GM18909 (cell line): ENCODE measurements at regions not wholly inside any gene's neighbourhood (a gene's known extent, or its start where the extent isn't known, plus 50 kb on each side); places are given as distances from the start of the nearest gene placed in this dataset.

Experiments
- ATAC-seq: cut with Tn5 transposase; IDR thresholded peaks from one replicate; pipeline ENCODE4 v1.9.1; 2021; ENCODE audit warnings: mild to moderate bottlenecking; ENCODE audit not compliant: unreplicated experiment, poor library complexity

DNA sequence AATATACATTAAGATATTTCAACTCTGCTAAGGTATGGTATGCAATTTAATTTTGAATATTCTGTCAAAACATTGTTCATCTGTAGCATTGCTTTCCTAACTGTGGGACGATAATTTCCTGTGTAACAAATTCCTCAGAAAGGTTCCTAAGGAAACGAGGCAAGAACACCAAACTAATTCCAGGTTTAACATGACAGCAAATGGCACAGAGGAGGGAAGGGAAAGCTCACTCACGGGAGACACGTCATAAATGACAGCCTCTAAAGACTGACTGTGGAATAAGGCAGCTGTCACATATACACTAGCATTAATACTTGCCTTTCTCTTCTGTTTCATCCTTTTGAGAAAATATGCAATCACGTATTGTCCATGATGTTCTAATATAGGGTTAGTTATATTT is 380.6 kb downstream of the LIG4 start:
- ATAC-seq: no peak

DNA sequence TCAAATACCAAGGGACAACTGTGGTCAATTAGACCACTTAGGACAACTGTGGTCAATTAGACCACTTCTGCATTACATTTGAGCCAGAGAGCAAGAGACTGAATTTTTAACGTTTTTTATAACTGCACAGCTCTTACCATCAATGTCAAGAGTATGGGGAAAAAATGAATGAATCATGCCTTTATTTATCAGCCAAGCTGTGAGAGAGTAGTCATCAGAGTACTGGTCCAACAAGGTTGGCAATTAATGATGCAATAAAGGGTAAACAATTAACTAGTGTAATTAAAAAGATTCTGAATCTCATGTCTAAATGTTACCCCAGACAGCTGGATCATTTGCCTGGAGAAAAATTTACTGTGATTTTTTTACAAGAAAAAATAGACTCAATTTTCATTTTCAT is 381.1 kb downstream of the LIG4 start:
- no peak for ATAC-seq

DNA sequence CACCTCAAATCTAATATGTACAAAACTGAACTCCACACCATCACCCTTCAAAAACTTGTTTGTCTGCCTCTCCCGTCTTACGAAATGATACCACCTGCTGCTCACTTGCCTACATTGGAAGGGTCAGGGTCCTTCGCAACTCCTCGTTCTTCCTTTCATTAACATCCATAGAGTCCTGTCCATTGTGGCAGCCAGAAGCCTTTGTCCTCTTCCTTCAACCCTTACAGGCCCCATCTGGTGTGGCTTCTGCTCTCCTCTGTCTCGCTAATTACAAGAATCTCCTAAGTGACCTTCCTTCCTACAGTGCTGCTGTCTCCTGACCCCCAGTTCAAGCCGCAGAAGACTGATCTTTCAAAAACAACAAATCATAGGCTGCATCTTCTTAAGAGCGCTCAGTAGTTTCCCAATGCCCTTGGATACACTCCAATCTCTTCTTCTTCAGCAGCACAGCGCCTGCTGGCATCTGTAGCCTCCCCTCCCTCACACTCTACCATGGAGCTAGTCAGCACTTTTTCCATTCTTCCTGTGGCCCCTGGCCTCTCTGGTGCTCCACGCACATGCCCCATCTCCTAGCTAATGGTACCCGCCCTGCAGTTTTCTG is 382.7 kb downstream of the LIG4 start:
- no peak for ATAC-seq

DNA sequence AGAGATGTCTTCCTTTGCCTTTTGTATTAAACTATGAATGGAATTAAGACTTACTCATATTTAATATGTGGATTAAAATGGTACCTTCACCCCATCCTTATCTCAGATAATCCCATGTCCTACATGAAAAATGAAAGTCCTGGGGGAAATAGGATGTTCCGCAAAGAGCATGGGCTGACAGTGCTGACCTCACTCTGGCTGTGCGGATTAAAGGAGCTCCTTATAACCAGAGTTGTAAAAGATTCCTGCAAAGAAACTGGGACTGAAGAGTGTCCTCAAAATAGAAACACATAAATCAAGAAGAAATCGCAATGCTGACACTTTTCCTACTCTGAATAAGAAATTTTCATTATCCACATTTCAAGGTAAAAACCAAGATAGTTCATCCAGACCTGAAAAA is 384.5 kb downstream of the LIG4 start:
- ATAC-seq: no peak

DNA sequence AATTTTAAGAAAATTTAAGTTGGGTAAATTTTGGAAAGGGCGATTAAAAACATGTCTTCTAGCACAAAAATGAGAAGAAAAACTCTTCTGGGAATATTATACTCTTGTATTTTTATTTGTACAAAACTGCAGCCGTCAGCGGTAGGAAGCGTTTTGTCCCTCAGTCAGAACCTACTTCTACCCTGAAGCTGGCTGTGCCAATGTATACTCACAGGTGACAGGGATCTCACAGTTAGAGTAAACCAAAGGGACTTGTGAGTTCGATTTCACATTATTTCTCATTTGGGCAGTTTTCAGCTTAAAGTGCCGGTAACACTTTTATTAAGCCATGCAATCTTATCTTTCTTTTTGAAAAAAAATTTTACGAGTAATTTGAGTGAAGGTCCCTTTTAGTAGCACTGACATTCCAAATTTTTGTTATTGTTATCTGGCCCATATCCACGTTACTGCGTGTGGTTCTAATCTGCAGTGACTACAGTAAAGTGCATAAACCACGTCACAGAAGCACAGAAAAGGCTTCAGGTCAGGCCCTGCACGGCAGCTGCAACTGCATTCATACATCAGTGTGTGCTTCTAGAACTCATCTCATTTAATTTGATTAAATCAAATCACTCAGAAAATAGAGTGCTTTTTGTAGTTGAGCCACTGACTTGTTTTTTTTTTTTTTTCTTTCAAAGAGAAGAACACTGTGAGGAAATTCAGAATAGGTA is 387.3 kb downstream of the LIG4 start:
- ATAC-seq: no peak

DNA sequence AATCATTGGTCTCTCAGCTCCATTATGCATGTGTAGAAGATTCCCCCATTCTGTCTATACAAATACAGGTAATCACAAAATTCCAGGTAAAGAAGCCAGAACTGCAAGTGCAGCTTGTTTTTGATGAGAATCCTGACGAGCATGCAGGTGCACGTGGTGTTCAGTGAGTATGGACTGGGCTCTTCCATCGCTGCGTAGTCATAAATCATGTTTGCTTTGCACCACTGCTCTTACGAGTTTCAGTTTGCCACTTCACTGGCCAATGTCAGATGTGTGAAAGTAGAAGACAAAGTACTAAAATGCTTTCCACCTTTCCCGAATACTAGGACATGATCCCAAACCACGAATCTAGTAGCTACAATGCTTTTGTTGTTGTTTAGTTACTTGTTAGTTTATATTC is 390.7 kb downstream of the LIG4 start:
- ATAC-seq: no peak

DNA sequence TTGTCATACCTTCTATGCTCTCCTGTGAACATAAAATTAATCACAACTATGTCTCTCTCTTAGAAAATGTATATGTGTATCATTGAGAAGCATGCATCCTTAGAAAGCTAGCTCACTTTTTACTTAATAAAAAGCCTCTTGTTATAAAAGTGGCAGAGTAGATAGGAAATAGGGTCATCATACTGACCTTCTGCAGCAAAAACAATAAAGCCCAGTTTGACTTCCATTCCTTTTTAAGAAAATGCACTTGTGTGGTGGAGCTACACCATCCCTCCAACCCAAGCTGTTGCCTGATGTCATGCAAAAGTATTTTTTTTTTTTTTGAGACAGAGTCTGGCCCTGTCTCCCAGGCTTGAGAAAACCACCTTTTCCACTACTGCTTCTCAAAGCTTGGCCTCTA is 393.3 kb downstream of the LIG4 start:
- ATAC-seq: no peak

DNA sequence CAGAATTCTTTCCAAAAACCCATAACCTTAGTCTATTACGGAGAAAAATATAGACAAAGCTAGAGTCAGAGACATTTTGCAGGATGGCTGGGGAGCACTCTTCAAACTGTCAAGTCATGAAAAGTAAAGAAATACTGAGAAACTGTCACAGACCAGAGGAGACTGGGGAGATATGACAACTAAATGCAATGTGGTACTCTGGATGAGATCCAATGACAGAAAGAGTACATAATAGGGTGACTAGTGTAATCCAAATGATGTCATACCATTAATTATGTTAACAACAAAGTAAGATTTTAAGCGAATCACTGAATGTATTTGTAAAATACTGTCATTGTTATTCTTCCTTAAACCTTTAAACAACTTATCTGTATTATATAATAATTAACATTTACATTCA is 393.8 kb downstream of the LIG4 start:
- no peak for ATAC-seq

DNA sequence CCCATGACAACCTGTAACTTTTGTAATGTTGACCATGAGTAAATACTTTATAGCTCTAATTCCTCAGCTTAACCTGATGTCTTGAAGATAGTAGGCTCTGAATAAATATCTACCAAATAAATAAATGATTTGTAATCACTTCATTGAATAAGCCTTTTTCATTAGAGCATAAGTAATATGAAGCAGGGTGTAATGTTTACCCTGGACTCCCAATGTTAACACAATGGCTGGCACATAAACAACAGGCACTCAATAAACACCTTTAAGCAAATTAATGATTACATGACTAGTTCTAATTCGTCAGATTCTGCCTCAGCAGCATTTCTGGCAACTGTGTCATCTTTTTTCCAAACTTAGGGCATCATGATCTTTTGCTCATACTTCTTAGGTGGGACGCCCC is 396.3 kb downstream of the LIG4 start:
- no peak for ATAC-seq

DNA sequence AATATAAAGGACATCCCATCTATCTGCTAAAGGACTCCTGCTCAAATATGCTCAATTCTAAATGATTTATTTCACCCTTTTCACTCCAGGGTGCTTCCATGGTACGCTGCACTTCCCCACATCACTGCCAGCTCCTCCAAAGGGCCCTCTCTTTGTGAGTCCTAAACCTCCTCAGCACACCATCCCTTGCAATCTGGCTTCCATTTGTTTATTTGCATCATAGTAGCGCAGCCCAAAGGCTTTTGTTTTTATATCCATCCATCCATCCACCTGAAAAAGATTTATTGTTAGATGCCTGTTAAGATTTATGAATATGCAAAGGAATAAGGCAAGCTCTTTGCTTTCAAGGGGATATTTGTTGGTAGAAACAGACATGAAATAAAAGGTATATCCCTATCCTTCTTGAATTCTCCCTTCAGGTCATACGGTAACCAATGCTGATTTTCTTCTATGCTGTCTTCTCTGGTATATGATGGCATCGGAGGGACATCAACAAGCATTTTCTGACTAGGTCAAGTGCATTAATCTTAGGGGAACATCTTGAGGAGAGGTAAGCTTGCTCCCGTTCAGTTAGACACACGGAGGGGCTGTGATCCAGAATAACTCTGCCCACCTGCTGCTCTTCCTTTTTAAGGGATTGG is 397.6 kb downstream of the LIG4 start:
- ATAC-seq: no peak

DNA sequence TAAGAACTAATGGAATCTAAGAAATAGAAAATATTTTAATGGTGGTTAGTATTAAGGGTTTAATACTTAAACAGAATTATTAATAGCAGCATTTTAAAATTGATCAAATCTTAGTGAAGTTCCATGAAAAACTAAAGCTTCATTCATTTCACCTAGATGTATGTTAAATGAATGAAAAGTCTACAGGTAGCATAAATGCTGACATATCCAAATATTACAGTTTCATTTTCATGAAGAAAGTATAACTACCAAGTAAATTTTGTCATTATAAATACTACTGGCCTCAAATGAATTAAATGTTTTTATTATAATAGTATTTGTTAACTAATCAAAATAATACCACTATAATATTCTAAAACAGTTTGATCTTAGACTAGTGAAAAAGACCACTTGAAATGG is 403.3 kb downstream of the LIG4 start:
- no peak for ATAC-seq

DNA sequence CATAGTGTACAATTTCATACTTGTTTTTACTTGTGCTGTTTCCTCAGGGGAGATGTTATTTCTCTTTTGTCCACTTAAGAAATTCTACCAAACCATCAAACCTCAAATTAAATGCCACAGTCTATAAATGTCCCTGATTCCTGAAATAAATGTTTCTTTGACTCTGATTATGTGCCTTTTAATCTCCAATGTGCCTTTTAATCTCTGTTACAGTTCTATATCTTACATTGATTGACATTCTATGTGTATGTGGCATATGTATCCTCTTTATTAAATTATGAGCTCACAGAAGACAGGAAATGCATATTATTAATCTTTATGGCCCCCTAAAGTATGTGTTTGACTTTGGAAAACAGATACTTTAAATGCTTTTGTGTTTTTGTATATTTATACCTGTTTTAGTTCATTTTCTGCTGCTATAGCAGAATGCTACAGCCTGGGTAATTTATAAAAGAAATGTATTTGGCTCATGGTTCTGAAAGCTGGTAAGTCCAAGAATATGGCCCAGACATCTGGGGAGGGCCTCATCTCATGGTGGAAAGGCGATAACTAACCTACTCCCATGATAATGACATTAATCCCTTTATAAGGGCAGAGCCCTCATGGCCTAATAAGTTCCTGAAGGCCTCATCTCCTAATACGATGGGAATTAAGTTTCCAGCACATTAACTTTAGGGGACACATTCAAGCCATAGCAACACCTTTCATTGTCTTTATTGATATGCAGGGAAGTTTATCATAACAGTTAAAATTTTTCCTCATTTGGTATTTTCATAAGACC is 403.9 kb downstream of the LIG4 start:
- no peak for ATAC-seq

DNA sequence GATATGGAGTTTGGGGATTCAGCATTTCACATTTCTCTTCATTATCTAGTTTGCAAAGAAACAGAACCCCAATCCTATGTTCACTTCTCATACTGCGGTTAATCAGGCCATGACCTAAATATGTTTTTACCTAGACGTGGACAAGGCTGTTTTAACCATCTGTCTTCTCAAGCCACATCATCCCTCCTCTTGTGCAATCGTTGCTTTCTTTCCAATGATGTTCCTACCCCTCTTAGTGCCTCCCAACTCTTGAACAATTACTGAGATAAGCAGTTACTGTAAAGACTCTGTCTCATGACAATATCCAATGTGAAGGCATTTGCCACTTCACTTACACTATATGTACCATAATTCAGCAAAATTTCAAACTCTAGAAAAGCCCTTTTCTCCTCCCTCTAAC is 406.2 kb downstream of the LIG4 start:
- no peak for ATAC-seq

DNA sequence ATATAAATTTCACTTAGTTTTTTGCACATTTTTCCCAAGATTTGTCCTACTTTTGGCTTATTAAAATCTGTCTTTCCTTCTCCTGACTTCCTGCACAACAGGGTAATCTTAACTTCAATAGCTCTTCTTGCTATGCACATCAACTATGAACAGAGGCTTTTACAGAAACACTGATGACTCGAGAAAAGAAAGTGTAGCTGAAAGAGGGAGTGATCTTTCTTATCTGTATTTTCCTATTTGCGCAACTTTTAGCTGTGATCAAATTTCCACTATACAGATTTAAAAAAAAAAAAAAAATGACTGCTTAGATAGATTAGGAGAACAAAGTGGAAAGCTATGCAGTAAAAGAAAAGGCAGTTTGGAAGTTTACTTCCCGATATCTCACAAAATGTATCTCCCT is 406.9 kb downstream of the LIG4 start:
- no peak for ATAC-seq

DNA sequence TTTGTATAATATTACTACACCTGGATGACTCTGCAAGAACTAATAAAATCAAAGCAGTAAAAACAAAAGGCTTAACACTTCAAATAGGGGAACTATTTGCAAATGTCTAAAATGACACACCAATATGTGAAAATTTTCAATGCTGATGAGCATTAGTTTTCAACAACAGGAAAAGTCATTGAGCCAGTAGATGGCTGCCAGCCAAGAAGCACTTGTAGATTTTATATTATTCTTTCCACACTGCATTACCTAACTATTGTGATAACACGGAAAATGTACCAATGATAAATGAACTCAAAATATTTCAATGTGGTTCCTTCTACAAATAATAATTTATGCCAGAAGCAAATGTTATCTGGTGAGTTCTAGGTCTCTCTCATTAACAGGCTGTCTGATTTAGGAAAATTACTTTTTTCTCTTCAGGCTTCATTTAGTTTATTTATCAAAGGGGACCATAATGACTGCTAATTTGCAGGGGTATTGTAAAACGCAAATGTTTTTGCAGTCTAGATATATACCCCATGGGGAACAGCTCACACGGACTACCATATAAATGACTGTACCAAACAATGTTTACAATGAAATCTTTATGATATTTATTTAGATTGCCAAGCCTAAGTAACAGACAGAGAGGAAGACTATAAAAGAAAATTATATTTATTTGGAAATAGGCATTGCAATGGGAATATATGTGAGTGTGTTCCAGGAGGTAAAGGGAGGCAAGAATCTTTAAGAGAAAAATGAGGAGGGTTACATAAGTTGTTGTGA is 407.8 kb downstream of the LIG4 start:
- ATAC-seq: no peak

DNA sequence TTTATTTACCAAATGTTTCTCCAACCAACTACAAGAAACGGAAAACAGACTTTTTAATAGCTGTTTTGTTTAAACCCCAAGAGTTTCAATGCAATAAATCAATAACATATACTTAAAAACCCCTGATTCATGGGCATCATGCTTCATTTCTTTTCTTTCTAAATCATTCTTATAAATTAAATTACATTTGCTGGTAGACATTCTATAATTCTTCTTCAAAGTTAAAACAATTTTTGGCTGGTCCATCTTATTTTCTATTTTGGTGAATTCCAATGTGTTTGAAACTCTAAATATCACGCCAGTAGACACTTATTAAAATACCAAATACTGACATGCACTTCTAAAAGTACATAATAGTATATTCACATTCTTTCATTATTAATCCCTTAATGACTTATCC is 408.6 kb downstream of the LIG4 start:
- no peak for ATAC-seq

DNA sequence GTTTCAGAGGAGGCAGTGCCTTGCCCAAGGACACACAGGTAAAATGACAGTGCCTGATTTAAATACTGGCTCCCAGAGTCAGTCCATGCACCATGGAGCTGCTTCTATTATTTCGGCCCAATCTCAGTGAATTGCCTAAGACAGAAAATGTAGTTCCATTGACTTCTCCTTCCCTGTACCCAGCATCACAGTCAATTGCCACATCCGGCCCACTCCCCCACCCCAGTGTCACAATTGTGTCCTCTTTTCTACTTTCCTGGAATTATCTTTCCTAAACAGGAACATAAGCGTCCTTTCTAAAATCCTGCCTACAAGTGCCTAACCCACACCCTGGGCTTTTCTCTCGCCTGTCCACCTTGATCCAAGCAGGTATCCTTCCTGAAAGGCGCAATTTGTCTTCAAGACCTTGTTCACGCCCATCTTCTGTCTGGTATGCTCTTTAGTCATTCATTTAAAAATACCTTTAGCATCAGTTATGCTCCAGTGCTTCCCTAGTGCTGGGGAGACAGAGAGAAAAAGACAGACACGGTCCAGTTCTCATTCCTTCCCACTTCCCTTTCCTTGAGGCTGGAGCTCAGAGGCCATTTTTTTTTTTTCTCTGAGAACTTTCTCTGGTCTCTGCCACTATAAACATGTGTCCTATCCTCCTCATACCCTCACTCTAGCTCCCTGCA is 411.4 kb downstream of the LIG4 start:
- no peak for ATAC-seq

DNA sequence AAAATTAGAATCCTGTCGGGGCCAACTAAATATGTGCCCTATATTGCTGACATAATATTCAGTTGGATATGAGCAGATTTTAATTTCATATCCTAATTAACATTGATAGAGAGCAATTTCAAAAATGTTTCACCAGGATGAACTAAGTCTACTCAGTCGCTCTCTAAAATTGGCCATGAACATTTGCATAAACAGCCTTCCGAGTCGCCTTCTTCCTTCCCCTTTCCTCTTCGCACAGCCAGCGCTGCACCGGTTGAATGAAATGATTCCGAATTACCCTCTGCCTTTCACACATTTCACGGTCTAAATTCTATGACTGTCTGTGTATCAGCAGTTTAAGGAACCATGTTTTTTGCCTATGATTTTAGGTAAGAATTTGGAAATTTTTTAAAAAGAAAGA is 413.7 kb downstream of the LIG4 start:
- ATAC-seq: no peak

DNA sequence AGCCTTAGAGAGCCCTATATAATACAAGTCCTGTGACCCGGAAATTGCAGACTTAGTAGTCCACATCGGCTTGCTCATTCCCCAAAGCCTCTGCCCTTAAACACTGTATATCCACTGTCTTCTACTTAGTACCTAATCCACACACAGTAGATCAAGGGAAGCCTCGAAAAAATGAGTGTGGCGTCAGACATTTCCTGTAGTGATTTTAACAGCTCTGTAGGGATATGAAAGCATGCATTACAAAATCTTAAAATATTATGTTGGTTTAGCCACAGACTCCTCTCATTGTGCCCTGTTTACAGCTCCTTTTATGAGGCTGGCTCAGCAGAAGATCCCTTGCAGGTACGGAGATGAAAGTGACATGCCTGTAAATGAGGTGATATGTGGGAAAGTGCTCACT is 416.3 kb downstream of the LIG4 start:
- no peak for ATAC-seq

DNA sequence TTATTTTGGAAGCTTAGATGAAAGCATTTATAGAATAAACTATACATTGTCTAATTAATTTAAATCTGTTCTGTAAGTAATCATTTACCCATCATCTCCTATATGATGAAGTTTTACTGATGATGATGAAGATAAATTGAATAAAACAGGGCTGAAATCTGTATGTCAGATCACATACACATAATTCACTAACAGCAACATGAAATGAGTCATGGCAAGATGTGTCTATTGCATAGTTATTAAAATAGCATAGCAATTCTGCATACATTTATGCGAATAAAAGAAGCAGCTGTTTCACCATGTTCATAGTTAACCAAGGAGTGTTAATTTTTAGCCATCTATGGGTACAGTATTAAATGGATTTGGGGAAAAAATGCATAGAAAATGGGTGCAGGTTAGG is 424.9 kb downstream of the LIG4 start:
- no peak for ATAC-seq
